HG03442 (cell line): ENCODE measurements at regions not wholly inside any gene's neighbourhood (a gene's known extent, or its start where the extent isn't known, plus 50 kb on each side); places are given as distances from the start of the nearest gene placed in this dataset.
"Not testable (repeated sequence)": the region's sequence is repeated elsewhere in the genome, so short reads cannot be mapped to it uniquely, and the experiment has no call there.

Experiments used
- ATAC-seq: cut with Tn5 transposase; IDR thresholded peaks from one replicate; pipeline ENCODE4 v1.9.1; 2021; ENCODE audit warnings: mild to moderate bottlenecking, moderate library complexity; ENCODE audit not compliant: unreplicated experiment

DNA sequence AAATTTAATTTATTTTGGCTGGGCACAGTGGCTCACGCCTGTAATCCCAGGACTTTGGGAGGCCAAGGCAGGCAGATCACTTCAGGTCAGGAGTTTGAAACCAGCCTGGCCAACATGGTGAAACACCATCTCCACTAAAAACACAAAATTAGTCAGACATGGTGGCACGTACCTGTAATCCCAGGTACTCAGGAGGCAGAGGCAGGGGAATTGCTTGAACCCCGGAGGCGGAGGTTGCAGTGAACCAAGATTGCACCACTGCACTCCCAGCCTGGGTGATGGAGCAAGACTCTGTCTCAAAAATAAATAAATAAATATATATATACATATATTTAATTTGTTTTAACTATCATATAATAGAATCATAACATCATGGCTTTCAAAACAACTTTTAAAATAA lies 482.1 kb upstream of the AUTS2 start:
- not testable (repeated sequence) for ATAC-seq

DNA sequence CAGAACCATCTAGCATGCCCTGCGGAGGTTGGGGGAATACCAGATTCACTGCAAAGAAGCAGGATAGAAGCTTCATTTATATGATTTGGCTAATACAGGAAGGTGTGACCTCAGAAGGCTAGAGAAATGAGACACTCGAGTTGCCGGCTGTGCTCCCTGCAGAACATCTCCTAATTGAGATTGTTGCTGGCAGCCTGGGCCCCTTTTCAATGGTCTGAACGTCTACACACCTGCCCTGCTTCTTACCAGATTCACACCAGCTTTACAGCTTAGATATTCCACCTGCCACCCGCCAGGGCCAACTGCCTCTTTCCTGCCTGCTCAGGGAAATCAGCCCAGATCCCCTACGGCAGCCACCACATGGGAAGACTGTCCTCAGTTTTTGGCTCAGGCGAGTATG lies 475.3 kb upstream of the AUTS2 start:
- ATAC-seq, result no peak

- no peak for ATAC-seq
These were observed 471.3 kb upstream of the AUTS2 start for GRCh38 chr7:69126896-69127479.

- no peak for ATAC-seq
These were observed 468.8 kb upstream of the AUTS2 start for GRCh38 chr7:69129524-69129923.

- no peak for ATAC-seq
These were observed 468.3 kb upstream of the AUTS2 start for GRCh38 chr7:69129951-69130350.

GRCh38 chr7:69130396-69130795 lies 467.9 kb upstream of the AUTS2 start:
- no peak for ATAC-seq

DNA sequence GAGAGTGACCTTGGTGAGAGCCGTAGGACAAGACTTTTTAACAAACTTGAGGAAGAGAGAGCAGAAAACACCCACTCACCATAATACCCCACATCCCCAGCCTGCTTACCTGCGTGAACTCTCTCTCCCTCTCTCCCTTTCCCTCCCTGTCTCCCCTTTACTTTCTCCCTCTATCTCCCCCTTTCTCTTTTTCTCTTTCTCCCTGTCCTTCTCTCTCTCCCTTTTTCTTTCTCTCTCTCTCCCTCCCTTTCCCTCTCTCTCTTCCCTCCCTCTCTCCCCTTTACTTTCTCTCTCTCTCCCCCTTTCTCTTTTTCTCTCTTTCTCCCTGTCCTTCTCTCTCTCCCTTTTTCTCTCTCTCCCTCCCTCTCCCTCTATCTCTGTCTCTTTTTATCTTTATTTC lies 464.0 kb upstream of the AUTS2 start:
- no peak for ATAC-seq

DNA sequence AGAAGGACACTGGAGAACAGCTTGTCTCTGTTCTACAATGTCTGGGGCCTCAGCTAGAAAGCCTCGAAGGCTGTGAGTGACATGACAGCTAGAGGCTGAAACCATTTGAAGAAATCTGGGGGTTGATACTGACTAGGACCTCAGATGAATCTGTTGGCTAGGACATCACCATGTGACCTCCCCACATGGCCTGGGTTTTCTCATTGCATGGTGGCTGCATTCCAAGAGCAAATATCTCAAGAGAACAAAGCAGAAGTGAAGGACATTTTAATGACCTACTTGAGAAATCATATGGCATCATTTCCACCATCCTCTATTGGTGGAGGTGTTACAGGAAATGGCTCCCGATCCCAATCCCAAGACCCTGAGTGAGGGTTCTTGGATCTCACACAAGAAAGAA lies 450.6 kb upstream of the AUTS2 start:
- ATAC-seq, result no peak

GRCh38 chr7:69149804-69150782 lies 448.2 kb upstream of the AUTS2 start:
- ATAC-seq, result no peak

DNA sequence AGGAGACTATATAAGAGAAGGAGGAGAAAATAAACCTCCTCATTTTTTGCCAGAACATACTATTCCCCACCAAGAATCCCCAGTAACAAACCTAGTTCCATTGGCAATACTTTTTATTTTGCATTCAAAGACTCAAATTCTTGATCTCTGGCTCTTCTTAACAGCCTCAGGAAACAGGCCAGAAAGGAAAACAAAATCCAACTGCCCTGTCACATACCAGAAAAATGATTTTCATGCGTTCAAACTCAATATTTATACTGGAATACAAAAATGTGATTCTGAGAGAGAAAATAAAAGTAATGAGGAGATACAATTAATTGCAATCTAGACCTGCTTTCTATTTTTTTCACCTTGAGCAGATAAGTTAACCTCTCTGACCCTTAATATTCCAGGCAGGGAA lies 435.9 kb upstream of the AUTS2 start:
- ATAC-seq, result no peak

- ATAC-seq, result no peak
These were observed 435.2 kb upstream of the AUTS2 start for GRCh38 chr7:69162931-69163670.

GRCh38 chr7:69166979-69167516 lies 431.2 kb upstream of the AUTS2 start:
- ATAC-seq, result no peak

DNA sequence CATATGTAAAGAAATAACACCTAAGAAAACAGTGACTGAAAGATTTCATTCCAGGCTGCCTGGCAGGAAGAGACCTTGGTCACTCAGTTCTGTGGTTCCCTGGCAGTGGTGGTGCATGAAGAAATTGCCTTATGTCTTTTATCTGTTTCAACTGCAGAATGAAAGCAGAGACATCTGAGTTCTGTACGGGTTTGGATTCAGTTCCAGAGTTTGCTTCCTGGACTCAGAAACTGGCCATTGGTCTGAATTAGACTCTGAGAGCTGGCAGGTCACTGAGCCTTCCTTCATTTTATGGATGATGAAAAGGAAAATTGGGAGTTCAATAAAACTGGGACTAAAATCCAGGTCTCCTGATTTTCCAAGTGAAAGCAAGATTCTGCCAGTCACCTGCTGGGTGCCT lies 428.9 kb upstream of the AUTS2 start:
- ATAC-seq, result no peak

DNA sequence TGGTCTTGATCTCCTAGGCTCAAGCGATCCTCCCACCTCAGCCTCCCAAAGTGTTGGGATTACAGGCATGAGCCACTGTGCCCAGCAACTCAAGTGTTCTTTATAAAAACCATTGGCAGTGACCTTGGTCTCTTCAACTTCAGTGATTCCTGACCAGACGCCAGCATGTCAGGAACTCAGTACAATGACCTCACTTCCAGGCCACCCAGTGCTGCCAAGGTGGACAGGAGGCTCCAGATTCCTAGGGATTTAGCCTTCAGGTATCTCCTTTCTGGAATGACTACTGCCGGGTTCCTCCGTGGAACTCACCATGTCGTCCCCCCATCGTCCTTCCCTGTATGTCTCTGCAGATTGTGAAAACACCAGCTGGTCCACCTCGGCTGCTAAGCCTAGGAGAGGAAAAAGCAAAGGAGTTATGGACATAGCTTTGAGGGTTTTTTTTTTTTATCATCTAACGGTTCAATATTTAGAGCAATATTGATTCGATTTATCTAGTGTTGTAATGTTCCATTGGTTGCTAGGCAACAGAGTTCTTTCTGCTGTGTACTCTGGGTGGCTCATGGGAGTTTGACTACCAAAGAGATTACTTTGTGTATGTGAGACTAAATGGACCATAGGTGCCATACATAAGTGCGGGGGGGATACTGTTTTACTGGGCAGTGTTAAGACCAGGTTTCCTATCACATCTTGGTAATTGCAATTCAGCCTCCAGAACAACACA lies 425.8 kb upstream of the AUTS2 start:
- ATAC-seq, result no peak

DNA sequence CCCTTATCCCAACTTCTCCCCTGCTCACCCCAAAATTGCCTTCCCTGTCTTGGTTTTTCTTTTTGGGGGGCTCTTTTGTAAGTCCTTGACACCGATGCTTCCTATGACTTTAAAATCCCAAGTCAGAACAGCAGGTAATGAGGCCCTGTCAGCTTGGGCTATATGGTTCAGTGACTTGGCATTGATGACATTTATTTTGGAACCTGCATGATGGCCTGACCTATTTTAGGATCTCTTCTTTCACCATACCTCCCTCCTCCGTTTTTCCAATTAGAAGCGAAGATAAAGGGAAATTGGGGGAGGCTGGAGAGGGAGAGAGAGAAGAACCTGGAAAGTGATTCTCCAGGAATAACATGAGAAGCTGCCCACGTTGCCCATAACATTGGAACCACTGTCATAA lies 424.9 kb upstream of the AUTS2 start:
- ATAC-seq, result no peak

DNA sequence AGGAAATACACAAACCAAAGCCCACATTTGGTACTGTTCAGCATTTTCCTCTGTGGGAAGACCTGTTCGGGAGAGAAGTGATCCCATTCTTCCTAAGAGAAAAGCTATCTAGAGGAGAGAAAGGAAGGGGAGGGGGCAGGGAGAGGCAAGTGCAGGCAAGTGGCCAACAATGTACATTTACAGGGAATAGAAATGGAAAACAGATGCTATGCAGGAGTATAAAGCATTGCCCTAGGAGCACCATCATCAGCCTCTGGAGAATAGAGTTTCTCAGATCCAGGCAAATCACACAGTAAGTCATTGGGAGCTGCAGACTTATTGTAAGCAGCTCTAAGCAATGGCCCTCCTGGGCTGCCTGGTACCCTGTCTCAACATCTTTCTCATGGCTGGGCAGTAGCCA lies 424.4 kb upstream of the AUTS2 start:
- ATAC-seq, result no peak

DNA sequence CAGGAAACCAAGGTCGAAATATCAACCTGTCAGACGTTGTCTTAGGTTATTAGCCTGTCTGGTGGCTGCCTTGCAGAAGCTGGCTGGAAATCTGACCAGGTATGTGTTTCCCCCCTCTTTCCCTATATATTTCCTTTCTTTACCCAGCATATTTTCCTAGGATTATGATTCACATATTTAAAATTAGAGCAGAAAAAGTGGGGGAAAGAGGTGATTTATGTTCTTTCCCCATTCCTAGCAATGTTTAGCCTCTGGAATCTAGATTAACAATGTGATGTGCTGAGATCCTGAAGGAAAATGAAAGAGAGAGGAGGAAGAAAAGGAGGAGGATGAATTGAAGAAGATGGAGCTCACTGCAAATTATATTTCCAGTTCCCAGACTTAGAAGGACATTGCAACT lies 421.4 kb upstream of the AUTS2 start:
- no peak for ATAC-seq

GRCh38 chr7:69177461-69177861 lies 420.8 kb upstream of the AUTS2 start:
- ATAC-seq, result no peak

DNA sequence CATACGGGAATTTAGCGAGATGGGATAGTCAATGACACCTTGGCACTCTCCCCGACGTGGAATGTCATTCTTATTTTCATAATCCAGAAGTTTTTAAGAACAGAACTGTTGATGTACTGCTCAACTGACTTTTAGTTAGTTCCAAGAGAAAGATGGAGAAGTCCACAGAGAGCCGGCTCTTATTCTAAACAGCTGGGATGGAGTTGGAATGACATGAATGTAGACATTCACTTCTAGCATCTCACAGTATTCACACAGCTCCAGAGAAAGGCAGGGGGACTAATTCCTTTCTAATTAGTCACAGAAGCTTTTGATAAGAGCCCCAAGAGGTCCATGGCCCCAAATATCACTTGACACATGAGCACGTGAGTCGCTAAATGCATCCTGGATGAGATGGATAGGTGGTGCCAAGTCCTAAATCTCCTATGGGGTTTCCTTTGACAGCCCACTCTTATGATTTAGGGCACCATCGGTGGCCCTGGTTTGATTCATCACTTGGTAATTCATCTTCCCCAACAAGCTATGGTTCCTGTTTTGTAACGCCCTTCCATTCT lies 420.3 kb upstream of the AUTS2 start:
- ATAC-seq, result no peak

GRCh38 chr7:69180662-69181061 lies 417.6 kb upstream of the AUTS2 start:
- no peak for ATAC-seq
